RKO (cell line): ENCODE measurements at regions not wholly inside any gene's neighbourhood (a gene's known extent, or its start where the extent isn't known, plus 50 kb on each side); places are given as distances from the start of the nearest gene placed in this dataset.
"Not testable (repeated sequence)": the region's sequence is repeated elsewhere in the genome, so short reads cannot be mapped to it uniquely, and the experiment has no call there.

Experiments
- DNase-seq: peaks from one replicate; pipeline ENCODE4 v3.0.0-alpha.2; 2016; ENCODE audit warnings: low spot score

- no peak for DNase-seq
Observed at GRCh38 chr12:24668563-24668962, 280.3 kb downstream of the BCAT1 start.

GRCh38 chr12:24664161-24664880, 284.6 kb downstream of the BCAT1 start:
- DNase-seq: no peak

DNA sequence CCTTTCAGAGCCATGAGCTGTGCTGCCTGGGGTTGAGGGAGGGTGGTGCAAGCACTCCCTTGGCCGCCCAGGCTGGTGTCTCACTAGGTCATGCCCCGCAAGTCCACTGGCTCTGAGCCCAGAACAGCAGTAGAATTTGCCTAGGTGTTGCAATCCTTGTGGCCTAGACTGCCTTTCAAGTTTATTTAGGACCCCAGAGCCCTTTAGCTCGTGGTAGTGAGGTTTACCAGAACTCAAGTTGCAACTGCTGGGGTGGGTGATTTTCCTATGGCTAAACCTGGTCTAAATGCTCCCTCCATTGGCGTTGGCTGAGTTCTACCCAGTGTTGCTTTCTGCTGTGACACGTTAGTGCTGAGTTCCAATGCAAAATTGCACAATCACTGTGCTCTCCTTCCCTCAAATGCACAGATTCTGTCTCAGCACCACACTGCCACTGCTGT, 287.2 kb downstream of the BCAT1 start:
- no peak for DNase-seq

- DNase-seq: no peak
Observed at GRCh38 chr12:24659016-24659415, 289.9 kb downstream of the BCAT1 start.

GRCh38 chr12:24654344-24654743, 294.6 kb downstream of the BCAT1 start:
- not testable (repeated sequence) for DNase-seq

- no peak for DNase-seq
Observed at GRCh38 chr12:24649634-24650033, 299.3 kb downstream of the BCAT1 start.

DNA sequence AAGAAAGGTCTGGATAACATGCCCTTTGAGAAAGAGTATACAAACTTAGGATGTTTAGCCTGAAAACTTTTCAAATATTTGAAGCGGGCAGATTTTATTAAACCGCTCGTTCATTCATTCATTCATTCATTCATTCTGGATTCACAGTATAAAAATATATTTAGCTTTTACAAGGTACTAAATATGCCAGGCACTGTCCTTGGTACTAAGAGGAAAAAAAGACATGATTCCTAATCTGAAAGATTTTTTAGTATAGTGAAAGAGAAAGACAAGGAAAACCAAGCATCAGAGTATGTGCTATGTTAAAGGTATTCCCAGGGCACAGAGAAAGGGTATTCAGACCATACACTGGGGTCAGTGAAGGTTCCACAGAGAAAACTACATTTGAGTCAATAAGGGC, 299.7 kb downstream of the BCAT1 start:
- no peak for DNase-seq

DNA sequence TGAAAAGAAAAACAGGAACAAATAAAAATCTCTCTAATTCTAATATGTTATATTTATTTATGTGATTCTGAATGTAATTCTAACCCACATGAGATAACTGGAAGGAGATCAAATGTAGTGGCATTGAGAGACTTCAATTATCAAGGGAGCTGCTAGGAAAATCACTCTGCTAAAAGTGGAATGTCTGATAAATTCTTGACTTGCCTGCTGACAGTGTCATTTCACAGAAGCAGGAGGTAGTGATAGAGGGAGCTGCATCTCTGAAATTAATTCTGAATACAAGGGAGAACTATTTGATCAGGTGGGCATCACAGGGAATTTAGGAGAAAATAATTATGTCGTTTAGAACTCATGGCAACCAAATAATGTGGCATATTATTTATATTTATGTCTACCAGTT, 303.6 kb downstream of the BCAT1 start:
- no peak for DNase-seq

GRCh38 chr12:24643120-24644119, 305.5 kb downstream of the BCAT1 start:
- DNase-seq: no peak

GRCh38 chr12:24639641-24640040, 309.3 kb downstream of the BCAT1 start:
- DNase-seq: no peak

- DNase-seq: no peak
Observed at GRCh38 chr12:24632466-24632865, 316.4 kb downstream of the BCAT1 start.

DNA sequence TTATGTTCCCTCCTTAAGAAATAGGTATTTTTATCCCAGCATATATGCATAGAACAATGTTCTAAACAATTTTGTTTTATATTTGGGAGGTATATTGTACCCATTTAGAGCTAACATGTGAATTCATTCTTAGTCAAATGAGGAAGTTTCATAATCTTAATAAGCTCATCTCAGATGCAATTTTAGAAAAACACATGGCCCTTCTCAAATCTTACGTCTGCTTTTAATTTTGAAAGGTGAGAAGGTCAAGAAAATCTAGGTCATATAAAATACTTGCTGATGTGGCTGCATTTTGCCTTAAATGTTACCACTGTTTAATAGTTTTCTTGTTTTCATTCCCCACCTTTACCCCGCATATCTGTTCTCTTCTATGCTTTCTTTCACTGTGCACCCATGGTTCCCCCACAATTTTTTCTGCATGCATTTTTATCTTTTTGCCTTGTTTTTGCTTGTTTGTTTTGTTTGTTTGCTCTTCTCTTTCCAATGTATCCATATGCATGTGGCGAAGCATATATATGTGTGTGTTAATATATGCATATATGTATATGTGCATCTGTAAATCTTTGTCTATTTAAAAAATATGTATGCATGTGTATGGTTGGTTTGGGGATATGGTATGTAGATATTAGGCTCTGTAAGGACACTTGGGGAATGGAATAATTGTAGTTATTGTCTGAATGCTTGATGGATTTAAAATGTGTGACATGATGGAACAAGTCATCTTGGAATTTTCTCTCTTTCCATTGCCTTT, 317.1 kb downstream of the BCAT1 start:
- no peak for DNase-seq

GRCh38 chr12:24630856-24631255, 318.0 kb downstream of the BCAT1 start:
- no peak for DNase-seq

DNA sequence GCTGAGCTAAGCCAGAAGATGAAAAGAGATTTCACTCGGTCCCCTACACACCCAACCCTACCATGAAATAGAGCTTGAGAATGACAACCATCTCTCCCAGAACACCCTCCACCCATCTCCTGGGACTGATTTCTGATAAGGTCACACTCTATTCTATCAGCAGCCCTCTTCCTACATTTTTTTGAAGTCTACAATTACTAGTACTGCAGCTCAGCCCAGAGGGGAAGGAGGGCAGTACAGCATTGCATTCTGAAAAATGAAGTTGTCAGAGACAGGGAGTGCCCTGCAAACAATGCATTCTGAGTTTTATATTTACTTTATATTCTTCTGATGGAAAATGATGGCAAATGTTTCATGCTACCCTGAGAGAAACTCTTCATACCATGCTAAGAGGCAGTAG, 318.5 kb downstream of the BCAT1 start:
- no peak for DNase-seq

DNA sequence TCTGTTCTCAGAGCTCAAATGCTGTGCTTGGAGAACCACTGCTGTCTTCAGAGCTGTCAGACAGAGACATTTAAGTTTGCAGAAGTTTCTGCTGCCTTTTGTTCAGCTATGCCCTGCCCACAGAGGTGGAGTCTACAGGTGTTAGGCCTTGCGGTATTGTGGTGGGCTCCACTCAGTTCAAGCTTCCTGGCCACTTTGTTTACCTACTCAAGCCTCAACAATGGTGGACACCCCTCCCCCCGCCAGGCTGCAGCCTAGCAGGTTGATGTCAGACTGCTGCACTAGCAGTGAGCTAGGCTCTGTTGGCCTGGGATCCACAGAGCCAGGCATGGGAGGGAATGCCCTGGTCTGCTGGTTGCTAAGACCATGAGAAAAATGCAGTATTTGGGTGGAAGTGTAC, 323.8 kb downstream of the BCAT1 start:
- no peak for DNase-seq

DNA sequence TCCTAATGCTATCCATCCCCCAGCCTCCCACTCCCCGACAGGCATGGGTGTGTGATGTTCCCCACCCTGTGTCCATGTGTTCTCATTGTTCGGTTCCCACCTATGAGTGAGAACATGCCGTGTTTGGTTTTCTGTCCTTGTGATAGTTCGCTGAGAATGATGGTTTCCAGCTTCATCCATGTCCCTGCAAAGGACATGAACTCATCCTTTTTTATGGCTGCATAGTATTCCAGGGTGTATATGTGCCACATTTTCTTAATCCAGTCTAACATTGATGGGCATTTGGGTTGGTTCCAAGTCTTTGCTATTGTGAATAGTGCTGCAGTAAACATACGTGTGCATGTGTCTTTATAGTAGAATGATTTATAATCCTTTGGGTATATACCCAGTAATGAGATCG, 328.9 kb downstream of the BCAT1 start:
- DNase-seq: not testable (repeated sequence)

- DNase-seq: no peak
Observed at GRCh38 chr12:24617471-24617870, 331.4 kb downstream of the BCAT1 start.

DNA sequence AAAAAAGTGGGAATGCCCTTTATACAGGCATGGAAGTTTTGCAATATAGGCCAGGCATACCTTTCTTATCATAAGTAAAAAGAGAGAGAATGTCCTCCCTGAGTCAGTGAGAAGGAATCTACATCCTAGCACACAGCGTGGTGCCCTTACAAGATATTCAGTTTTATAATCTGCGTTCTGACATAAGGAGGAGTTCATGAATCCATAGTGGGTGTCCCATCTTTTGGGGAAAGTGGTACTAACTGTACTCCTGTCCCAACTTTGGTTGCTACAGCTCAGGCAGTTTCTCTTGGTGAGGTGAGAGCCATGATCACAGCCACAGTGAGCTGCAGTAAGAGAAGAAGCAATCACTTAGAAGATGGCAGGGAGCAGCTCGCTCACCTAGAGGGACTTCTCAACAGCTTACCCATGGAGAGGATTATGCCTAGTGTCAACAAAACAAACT, 332.9 kb downstream of the BCAT1 start:
- DNase-seq: no peak

GRCh38 chr12:24608637-24609285, 340.1 kb downstream of the BCAT1 start:
- DNase-seq: no peak

DNA sequence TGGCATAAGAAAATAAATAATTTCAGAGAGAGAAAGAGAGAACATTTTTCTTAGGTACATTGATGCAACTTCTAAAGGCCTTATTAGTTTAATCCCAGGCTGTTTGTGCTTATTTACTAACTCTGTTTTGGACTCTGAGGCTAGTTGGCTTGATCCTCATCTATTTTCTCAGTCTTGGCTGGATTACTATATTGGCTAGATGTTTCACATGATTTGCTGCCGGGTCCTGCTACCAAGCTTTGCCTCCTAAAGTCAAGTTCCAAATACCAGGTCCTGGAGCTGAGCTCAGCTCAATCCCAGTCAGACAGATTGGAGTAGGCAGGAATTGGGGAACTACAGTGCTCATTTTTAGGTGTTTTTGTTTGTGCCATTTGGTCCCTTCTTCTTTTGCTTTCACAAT, 340.8 kb downstream of the BCAT1 start:
- DNase-seq: no peak

DNA sequence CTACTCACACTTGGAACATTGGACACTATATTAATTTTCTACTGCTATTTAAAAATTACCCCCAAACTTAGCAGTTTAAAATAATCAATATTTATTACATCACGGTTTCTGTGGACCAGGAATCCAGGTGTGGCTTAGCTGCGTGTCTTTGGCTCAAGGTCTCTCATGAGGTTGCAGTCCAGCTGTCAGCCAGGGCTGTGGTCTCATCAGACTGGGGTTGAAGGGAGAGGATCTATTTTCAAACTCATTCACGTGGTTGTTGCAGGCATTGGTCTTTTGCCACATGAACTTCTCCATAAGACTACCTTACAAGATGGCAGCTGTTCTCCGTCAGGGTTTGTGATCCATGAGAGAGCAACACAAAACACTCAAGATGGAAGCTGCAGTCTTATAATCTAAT, 343.0 kb downstream of the BCAT1 start:
- DNase-seq: no peak

- DNase-seq: no peak
Observed at GRCh38 chr12:24605466-24605865, 343.4 kb downstream of the BCAT1 start.
